Gastrocnemius medialis (tissue), 4 donors: ENCODE measurements at regions not wholly inside any gene's neighbourhood (a gene's known extent, or its start where the extent isn't known, plus 50 kb on each side); places are given as distances from the start of the nearest gene placed in this dataset.

Experiments used
- ATAC-seq, 2 donors: fragments of 150-250 bp; one replicate each; pipeline ENCODE4 v1.9.1; 2016
- DNase-seq, 2 donors: peaks; one replicate each; pipeline ENCODE4 v3.0.0-alpha.2; 2019
- H3K27ac ChIP-seq, 4 donors: fragments of 200-600 bp; sonication (generic); 1 replicate in 1 of 4; 2 replicates in 3 of 4; pipeline ENCODE4 v1.5.1; 2016 to 2018; ENCODE audit warnings: mild to moderate bottlenecking in 2 of 4, moderate library complexity in 1 of 4
- H3K27me3 ChIP-seq, 3 donors: fragments of 200-600 bp; sonication (generic) in 2 of 3; 1 replicate in 1 of 3; 2 replicates in 2 of 3; pipeline versions ENCODE4 v1.5.1 to v1.6.0; 2016 to 2019; ENCODE audit warnings: mild to moderate bottlenecking in 1 of 3, moderate library complexity in 1 of 3
- H3K36me3 ChIP-seq, 2 donors: fragments of 200-600 bp; sonication (generic) in 1 of 2; one replicate each; pipeline ENCODE4 v1.5.1; 2017 to 2018
- H3K4me1 ChIP-seq, 2 donors: fragments of 200-600 bp; sonication (generic) in 1 of 2; one replicate each; pipeline ENCODE4 v1.5.1; 2016 to 2017; ENCODE audit warnings: mild to moderate bottlenecking in 2 of 2
- H3K4me3 ChIP-seq, 4 donors: fragments of 200-600 bp; sonication (generic) in 3 of 4; 1 replicate in 1 of 4; 2 replicates in 3 of 4; pipeline ENCODE4 v1.5.1; 2016 to 2019; ENCODE audit warnings: mild to moderate bottlenecking in 2 of 4
- H3K9me3 ChIP-seq, 3 donors: fragments of 200-600 bp; sonication (generic) in 2 of 3; 1 replicate in 1 of 3; 2 replicates in 2 of 3; pipeline ENCODE4 v1.5.1; 2016 to 2019
- CTCF ChIP-seq, 5 experiments: fragments of 450-650 bp in 3 of 5; fragments of 200-600 bp in 2 of 5; sonication (generic) in 2 of 5; IDR thresholded peaks in 4 of 5; conservative IDR thresholded peaks in 1 of 5; 1 replicate in 4 of 5; 2 replicates in 1 of 5; pipeline ENCODE4 v1.5.1; 2016 to 2019; ENCODE audit warnings: antibody characterized with exemption in 5 of 5, mild to moderate bottlenecking in 3 of 5, moderate library complexity in 3 of 5
- POLR2A ChIP-seq, 2 donors: fragments of 450-650 bp; IDR thresholded peaks; one replicate each; pipeline ENCODE4 v1.6.1; 2017; ENCODE audit warnings: antibody characterized with exemption in 2 of 2, mild to moderate bottlenecking in 2 of 2, moderate library complexity in 2 of 2
- in situ Hi-C, 4 donors: fragments of 200-750 bp; cut with MboI; loops; one replicate each; pipeline versions ENCODE4 v1.15.0 to v1.8.0; 2017; ENCODE audit warnings: low sequenced_read_pairs in 4 of 4
- intact Hi-C: fragments of 100-400 bp; cut with DNase I; formaldehyde crosslinking; loops from one replicate; pipeline ENCODE4 v1.15.1; 2023; ENCODE audit warnings: low total_unique reads

- H3K36me3 ChIP-seq = no peaks in the 10 kb centered on the region
- ATAC-seq (no peak), DNase-seq (no peak)
- TF ChIP-seq POLR2A (IDR thresholded peaks at IDR 0.05) = no peak
- TF ChIP-seq CTCF (IDR thresholded peaks at IDR 0.05 in 4 of 5, conservative IDR thresholded peaks at IDR 0.05 in 1 of 5) = no peak
- intact Hi-C loops = no loop called here
- H3K27ac ChIP-seq = no peak overlapping the region
- no peaks in the 10 kb centered on the region for H3K9me3 ChIP-seq
- in situ Hi-C loops = no loop called here
- no peaks in the 10 kb centered on the region for H3K27me3 ChIP-seq
- H3K4me3 ChIP-seq = no peak overlapping the region
- no peaks in the 10 kb centered on the region for H3K4me1 ChIP-seq
Measured at GRCh38 chr22:47697861-47698260, 935.4 kb downstream of the TBC1D22A start.

GRCh38 chr22:47696776-47697175, 934.3 kb downstream of the TBC1D22A start:
- no peak for ATAC-seq
- H3K4me3 ChIP-seq = no peak overlapping the region
- in situ Hi-C loops (no loop called here), intact Hi-C loops (no loop called here)
- no peak overlapping the region for H3K27ac ChIP-seq
- H3K36me3 ChIP-seq = no peaks in the 10 kb centered on the region
- no peaks in the 10 kb centered on the region for H3K9me3 ChIP-seq
- H3K4me1 ChIP-seq = no peaks in the 10 kb centered on the region
- H3K27me3 ChIP-seq = no peaks in the 10 kb centered on the region
- no peak for TF ChIP-seq POLR2A (IDR thresholded peaks at IDR 0.05)
- no peak for TF ChIP-seq CTCF (IDR thresholded peaks at IDR 0.05 in 4 of 5, conservative IDR thresholded peaks at IDR 0.05 in 1 of 5)
- no peak for DNase-seq

GRCh38 chr22:47695176-47695575, 932.7 kb downstream of the TBC1D22A start:
- ATAC-seq = no peak
- Histone ChIP-seq H3K4me1 (no peaks in the 10 kb centered on the region), H3K9me3 (no peaks in the 10 kb centered on the region), H3K27ac (no peak overlapping the region), H3K36me3 (no peaks in the 10 kb centered on the region), H3K4me3 (no peak overlapping the region), H3K27me3 (no peaks in the 10 kb centered on the region)
- no peak for DNase-seq
- in situ Hi-C loops (no loop called here), intact Hi-C loops (no loop called here)
- no peak for TF ChIP-seq POLR2A (IDR thresholded peaks at IDR 0.05)
- no peak for TF ChIP-seq CTCF (IDR thresholded peaks at IDR 0.05 in 4 of 5, conservative IDR thresholded peaks at IDR 0.05 in 1 of 5)

- H3K4me1 ChIP-seq = no peaks in the 10 kb centered on the region
- H3K27ac ChIP-seq = no peak overlapping the region
- no peak for TF ChIP-seq CTCF (IDR thresholded peaks at IDR 0.05 in 4 of 5, conservative IDR thresholded peaks at IDR 0.05 in 1 of 5)
- TF ChIP-seq POLR2A (IDR thresholded peaks at IDR 0.05) = no peak
- no peaks in the 10 kb centered on the region for H3K36me3 ChIP-seq
- H3K4me3 ChIP-seq = no peak overlapping the region
- H3K27me3 ChIP-seq = no peaks in the 10 kb centered on the region
- intact Hi-C loops = no loop called here
- DNase-seq (no peak), ATAC-seq (no peak)
- in situ Hi-C loops = no loop called here
- no peaks in the 10 kb centered on the region for H3K9me3 ChIP-seq
Measured at GRCh38 chr22:47694536-47695130, 932.2 kb downstream of the TBC1D22A start.

- TF ChIP-seq POLR2A (IDR thresholded peaks at IDR 0.05) = no peak
- TF ChIP-seq CTCF (IDR thresholded peaks at IDR 0.05 in 4 of 5, conservative IDR thresholded peaks at IDR 0.05 in 1 of 5) = no peak
- DNase-seq = no peak
- in situ Hi-C loops = no loop called here
- H3K27ac ChIP-seq = no peak overlapping the region
- H3K4me3 ChIP-seq = no peak overlapping the region
- H3K9me3 ChIP-seq = no peaks in the 10 kb centered on the region
- intact Hi-C loops = no loop called here
- H3K27me3 ChIP-seq = no peaks in the 10 kb centered on the region
- ATAC-seq = no peak
- H3K4me1 ChIP-seq = no peaks in the 10 kb centered on the region
- H3K36me3 ChIP-seq = no peaks in the 10 kb centered on the region
Measured at GRCh38 chr22:47693606-47694005, 931.2 kb downstream of the TBC1D22A start.
